ENCODE measurements at regions not wholly inside any gene's neighbourhood (a gene's known extent, or its start where the extent isn't known, plus 50 kb on each side); places are given as distances from the start of the nearest gene placed in this dataset.

DNA sequence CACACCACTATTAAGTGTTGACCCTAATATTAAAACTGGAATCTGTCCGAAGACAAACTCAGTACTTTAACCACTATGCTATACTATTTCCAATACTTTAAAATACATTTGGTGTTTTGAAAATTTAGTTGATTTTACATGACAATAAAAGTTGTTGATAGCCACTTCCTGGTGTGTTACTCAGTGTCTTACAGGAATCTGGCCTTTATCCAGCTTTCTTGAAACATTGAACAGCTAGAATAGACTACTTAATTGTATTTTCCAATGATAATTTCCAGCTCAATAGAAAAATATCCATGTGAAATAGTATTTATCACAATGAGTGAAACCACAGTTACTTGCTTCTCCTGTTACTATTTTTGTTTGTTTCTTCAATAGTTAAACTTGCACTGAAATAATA, 369.6 kb upstream of the ADGRL4 start:
- no peak for DNase-seq

DNA sequence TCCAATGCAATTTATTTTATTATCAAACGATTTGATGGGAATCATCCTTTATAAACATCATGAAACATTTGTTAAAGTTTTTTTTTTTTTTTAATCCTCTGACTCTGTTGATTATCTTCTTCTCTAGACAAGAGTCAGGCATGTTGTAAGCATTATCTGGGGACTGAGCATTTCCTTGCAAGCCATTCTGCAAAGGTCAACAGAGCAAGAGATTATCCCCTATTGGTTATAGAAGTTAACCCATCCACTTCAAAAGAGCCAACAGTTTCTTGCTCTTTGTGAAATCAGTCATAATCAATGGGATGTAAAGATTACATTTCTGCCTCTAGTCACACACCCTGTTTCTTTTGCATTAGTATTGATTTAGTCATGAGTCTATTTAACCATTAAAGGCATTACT, 368.8 kb upstream of the ADGRL4 start:
- DNase-seq: no peak

DNA sequence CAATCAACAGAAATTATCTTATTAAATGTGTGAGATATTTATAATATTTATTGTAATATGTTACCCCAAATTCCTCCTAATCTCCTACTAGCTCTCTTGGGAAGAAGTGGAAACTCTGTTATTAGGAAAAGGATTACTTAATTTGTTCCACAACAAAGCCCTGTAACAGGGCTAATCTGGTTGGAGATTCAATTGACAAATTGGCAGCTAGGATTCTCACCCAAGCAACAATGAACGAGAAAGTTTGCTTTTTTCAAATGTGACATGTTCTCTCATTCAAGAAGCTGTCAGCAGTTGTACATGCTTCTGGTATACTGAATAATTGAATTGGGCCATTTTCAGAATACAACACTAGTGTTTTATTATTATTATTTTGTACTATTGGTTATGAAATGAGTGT, 367.9 kb upstream of the ADGRL4 start:
- DNase-seq: no peak

DNA sequence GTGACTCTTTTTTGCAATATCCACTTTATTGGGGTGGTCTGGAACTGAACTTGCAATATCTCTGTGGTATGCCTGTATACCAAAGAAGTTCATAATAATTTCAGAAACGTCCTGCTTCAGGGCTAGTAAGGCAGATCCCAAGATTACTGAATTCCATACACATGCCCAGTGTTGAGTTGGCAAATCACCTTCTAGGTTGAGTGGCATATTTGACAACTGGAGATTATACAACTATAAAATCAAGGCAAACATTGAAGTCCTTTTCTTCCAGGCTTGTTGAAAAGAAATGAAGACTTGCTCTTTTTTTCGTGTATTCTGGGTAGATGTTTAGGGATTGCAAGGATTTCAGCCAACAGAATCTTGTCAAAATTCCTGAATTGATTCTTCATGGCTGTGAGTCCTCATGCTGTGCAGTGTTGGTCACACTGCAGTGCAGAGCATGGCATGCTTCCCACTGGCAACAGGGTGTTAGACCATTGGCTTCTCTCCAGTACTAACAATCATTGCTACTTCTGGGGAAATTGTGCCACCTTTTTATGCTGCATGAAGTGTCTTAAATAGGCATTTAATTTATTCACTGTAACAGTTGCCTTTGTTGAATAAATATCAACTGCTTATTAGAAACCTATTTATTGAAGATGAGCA, 367.1 kb upstream of the ADGRL4 start:
- DNase-seq: peak; percentile 35

DNA sequence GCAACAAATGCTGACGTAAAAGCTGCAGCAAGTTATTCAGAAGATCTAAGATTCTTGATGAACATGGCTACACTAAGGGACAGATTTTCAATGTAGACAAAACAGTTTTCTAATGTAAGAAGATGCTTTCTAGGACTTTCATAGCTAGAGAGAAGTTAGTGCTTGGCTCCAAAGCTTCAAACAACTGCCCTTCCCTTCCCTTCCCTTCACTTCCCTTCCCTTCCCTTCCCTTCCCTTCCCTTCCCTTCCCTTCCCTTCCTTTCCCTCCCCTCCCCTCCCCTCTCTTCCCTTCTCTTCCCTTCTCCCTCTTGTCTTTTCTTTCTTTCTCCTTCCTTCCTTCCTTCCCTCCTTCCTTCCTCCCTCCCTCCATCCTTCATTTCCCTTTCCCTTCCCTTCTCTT, 365.3 kb upstream of the ADGRL4 start:
- no peak for DNase-seq

DNA sequence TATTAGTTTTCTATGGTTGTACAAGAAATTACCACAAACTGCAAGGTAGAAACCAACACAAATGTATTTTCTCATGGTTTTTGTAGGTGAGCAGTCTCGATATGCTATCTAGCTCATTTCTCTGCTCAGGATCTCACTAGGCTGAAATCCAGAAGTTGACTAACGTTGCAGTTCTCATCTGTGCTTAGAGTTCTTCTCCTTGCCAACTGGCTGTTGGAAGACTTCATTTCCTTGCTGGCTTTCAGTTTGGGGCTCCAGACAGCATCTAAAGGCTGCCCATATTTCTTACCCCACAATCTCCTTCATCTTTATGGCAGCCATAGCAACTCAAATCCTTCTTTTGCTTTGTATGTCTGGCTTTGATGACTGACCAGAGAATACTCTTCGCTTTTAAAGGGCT, 362.6 kb upstream of the ADGRL4 start:
- DNase-seq: no peak

DNA sequence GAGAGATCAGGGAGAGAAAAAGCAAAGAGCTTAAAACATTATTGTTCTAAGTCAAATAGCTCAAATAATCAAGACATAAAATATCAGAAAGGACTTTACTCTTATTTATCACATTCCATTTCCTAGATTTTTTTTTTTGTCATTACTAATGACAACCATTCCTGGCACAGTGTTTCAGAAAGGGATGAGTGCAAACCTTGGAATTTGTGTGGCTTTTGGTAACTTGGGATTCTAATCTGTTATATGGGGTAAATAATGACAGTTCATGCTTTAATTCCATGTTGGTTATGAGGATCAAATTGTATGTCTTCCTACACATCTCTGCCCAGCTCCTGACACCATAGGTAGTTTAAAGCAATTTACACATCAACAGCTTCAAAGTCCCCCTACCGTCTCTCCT, 358.4 kb upstream of the ADGRL4 start:
- no peak for DNase-seq

DNA sequence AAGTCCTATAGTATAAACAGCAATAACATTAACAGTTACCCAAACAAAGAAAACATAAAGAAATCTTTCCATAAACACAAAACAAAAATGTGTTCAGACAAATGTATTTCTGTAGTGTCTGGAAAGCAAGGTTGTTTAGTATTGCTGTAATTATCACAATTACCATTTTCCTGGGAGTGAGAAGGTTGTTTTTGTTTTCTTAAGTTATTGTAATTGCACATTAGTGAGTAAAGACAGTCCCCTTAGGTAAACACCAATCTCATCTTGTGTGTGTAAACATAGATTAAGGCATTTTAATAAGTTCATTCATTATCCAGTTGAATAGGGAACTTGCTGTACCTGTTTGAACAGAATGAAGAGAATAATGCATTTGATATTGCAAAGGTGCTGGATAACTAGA, 356.9 kb upstream of the ADGRL4 start:
- no peak for DNase-seq

DNA sequence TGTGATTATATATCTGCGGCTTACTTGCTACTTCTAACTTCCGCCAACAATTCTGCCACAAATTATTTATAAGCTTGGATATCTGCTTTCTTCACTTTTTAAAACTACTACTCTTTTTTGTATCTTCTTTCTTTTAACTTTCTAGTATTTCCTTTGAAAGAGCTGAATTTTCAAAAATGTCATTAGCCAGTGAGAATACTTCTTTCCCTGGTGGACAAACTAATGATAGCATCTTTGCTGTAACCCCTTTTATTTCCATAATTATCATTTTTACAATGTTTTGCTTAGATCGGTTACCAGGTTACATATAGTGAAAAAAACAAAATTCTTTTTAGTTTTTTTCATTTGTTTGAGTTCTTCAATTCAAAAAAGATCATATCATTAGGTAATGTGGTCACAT, 355.9 kb upstream of the ADGRL4 start:
- no peak for DNase-seq

DNA sequence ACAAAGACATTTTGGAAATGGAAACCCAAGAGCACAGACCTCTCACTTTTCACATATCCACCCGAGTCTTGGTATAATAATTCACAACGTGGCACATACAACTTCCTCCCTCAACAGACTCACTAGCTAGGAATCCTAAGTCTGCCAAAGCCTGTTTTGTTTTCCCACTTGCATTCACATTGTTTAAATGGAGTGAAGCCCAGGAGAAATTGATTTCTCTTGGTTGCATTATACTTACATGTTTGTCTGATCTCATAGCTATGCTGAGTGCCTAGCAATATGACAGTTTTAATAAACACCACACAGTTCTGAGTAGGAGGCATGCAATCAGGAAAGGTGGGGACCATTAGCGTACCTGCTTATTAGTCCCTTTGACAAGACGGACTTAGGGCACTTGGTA, 348.6 kb upstream of the ADGRL4 start:
- DNase-seq: no peak

DNA sequence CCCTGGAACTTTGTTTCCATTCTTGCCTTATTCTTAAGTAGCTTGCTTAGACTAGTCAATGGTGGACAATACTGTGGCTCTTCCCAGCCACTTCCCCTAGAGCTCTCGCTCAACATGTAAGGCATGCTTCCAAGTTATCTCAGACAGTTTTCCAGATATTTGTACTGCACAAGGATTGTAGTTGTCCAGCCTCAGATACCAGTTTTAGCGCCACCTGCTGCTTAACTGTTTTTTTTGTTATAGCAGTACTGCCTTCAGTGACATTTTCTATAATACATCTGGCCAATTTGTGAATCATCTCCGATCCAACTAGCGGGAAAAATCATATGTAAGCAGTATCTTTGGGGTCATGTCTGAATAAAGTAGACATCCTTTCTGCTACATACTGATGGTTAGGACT, 346.7 kb upstream of the ADGRL4 start:
- DNase-seq: no peak

DNA sequence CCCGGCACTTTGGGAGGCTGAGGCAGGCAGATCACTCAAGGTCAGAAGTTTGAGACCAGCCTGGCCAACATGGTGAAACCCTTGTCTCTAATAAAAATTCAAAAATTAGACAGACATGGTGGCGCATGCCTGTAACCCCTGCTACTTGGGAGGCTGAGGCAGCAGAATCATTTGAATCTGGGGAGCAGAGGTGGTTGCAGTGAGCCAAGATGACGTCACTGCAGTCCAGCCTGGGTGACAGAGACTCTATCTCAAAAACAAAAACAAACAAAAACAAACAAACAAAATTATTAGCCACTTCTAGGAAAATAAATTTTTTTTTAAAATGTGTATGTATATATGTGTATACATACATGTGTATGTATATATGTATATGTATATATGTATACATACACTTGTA, 320.3 kb upstream of the ADGRL4 start:
- DNase-seq: no peak

DNA sequence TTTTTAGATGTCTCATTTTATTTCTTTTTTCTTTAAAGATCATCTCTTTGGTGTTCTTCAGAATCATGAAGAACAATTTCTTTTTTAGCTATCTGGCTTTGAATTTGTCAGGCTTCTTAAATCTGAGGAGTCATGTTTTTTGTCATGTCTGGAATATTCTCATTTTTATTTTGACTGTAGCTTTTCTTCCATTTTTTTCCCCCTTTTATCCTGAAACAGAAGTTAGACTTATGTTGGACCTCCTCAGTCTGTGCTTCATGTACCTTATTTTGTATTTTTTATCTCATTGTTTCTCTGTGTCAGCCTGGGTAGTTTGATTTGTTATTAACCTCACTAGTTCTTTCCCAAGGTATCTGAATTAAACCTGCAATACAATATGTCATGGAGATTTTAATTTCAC, 319.2 kb upstream of the ADGRL4 start:
- no peak for DNase-seq

DNA sequence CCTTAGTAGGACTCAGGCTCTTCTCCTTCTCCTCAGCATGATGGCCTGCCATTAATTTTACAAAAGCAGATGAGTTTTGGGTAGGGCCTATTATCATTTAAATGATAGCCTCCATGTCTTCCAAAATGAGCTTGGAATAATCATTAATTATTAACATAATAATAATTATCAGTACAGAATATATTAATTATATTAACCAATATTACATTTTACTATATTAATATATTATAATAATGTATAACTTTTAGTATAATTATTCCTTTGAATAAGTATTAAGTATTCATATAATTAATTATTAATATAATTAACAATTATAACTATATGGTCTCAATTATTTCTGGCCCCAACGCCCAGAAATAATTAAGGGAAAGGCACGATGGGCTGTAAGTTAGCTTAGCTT, 318.6 kb upstream of the ADGRL4 start:
- DNase-seq: no peak

DNA sequence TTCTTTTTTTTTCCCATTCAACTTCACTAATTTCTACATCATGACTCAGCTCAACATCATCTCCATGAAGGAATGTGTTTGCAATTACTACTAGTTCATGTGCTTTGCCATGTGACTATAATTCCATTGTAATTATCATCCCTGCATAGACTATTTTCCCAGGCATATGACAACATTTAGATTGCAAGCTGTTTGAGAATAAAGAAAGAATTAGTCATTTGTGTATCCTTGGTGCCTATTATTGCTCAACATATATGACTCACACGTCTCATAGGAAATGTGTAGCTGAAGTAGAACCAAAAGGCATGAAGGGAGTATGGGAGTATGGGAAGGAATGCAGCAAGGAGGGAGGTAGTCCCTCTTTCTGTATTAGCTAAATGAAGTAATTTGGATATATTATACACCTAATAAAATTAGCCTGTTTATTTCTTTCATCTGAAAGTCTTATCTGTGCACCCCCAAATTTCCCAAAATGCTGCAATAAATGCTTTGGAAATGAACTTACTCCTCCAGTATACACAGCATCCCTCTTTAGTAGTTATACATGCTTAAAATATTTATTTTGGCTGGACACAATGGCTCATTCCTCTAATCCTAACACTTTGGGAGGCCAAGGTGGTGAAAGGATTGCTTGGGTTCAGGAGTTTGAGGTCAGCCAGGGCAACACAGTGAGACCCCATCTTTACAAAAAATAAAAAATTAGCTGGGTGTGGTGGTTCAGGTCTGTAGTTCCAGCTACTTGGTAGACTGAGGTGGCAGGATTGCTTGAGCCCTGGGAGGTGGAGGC, 316.9 kb upstream of the ADGRL4 start:
- no peak for DNase-seq

DNA sequence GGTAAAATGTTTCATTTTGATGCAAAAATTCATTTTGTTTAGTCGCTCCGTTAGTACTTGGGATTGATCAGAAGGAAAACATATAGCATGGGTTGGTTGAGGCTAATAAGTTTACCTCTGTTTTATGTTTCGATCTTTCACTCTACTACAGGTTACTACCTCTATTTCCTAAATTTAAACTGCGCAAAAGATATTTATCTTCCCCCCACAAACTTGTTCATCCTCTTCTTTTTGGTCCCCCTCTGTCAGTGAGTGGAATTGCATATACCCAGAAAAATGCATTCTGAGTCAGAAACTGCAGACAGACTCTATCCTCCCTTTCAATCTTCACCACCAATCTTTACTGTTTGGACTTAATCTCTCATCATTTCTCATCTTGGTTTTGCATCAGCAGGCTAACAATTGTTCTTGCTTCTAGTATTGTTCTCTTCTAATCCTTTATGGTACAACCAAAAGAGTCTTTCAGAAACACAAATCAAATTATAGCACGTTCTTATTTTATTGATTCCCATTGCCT, 316.0 kb upstream of the ADGRL4 start:
- no peak for DNase-seq

DNA sequence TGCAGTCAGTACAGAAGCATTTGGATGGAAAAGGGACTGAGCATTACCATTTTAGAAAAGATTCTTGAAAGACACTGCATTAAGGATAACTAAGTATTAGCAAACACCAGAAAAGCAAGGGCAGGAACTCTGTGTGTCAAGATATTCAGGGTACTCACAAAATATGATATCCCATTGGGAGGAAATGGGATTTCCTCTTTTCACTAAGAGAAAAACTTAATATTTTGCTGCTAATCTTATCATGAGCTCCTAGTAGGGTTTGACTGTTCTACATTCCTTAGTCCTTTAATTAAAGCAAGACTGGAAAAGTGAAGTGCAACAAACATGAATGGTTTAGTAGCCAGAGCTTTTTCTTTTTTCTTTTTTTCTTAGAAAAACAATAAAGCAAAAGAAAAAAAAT, 305.9 kb upstream of the ADGRL4 start:
- no peak for DNase-seq

DNA sequence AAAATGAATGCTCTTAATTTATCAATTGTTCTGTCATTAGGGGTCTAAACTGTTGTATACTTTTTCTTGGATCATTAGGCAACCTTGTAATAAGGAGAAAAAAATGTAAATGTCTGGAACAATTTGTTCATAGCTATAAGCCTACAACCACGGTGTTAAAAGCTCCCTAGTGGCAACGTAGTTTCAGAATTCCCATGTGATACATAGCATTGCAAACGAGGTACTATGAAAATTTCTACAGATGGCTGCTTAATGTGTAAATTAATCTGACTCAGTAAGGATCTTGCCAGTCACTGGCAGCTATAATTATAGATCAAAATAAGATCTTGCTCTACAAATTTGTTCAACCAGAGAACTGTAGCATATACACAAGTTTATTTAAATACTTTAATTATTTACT, 304.1 kb upstream of the ADGRL4 start:
- no peak for DNase-seq

DNA sequence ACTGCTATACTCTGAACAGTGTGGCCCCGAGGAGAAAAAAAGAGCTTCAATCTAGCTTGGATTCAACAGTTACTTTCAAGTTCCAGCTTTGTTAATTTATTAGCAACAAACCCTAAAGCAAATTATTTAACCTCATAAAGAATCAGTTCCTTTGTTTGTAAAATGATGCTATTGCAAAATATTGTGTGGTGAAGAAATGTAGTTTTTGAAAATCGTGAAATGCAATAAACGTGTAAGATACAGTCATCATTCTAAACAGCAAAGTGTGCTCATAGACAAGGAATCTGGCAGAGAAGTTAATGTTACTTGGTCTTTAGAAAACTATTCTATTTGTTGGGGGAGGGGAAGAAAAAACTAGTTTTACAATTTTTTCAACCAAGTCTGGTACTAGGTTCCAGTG, 297.6 kb upstream of the ADGRL4 start:
- DNase-seq: no peak

DNA sequence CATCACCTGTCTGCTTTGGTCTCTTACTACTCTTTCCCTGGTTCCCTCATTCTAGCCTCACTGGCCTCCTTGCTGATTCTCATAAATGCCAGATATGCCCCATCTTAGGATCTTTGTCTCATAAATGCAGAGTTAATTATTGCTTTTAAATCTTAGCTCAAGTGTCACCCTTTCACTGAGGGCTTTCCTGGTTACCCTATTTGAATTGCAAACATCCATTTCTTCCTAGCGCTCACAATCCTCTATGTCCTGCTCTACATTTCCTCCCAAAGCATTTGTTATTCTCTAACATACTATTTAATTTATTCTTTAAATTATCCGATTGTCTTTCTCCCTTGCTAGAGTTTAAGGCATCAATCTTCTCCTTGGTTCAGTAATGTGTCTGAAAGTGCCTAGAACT, 296.5 kb upstream of the ADGRL4 start:
- DNase-seq: no peak

DNA sequence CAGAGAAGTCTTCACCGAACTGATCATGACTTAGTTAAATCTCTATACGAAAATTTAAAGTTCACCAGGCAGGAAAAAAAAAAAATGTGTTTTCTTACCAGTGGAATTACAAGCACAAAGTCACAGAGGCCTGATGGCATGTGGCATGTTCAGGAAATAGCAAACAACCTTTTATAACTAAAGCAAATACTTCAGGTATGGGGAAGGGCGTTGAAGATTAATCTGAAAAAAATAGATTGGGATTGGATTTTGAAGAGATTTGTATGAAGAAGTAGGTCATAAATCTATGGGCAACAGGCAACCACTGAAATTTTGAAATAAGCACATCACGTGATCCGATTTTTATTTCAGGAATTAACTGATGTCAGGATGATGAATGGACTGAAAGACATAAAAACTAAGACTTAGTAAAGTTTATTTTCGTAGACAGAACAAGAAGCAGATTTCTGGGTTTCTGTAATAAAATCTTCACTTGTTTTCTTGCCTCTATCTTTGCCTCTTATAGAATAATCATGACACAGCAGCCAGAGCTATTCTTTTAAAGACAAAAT, 295.9 kb upstream of the ADGRL4 start:
- no peak for DNase-seq

DNA sequence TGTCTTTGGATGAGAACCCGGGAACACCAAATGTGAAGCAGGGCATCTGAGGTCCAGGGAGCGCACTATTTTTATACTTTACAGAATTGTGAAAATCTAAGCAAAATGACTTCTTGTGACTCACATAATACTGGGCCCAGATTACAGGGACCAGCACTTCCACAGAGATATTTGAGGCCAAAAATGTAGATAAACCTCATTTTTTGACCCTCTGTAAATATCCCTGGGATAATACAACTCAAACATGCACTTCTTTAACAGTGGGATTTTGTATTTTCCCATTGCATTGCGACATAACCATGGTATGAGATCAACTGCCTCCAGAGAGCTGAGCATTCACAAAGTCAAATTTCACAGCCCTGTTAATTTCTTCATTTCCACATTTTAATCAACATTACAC, 289.4 kb upstream of the ADGRL4 start:
- no peak for DNase-seq

DNA sequence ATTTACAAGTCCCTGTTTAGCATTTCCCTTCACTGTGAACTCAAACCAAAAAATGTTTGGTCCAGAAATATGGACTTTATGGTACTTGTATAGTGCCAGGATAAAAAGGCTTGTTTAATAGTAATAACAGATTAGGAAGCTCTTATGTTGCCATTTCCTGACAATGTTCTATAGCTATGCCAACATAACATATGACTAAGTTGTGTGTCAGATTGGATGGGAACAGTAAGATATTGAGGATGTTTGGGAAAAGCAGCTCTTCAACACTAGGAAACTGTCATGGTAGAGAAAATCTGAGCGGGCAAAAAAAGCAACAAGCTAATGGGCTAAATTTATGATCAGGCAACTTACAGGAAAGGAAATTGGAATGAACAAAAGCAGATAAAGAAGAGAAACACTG, 287.1 kb upstream of the ADGRL4 start:
- no peak for DNase-seq

DNA sequence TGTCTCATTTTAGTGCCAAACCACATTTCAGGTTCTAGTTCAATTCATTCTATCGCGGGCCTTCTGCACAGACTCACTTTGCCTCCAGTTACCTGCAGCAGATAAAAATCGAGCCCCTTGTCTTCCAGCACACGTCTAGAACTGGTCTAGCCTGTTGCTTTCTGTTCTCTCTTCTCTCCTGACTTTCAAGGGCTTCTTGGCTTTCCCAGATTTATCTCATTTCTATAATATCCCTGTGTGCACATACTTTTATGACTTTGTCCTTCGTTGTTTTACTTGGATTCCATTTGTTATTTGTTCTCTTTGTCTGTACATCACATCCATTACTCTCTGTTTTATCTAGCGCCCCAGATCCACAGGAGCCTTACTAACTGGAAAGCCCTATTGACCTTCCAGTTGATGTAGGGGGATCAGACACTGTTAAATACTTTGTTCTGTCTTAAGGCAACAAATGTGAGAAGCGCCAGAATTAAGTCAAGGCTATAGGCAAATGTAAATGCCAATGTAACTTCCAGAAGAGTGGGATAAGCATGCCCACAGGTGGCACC, 284.5 kb upstream of the ADGRL4 start:
- no peak for DNase-seq

Measured in femur (tissue), 1 donor.